GM23338 (cell line): ENCODE measurements at regions not wholly inside any gene's neighbourhood (a gene's known extent, or its start where the extent isn't known, plus 50 kb on each side); places are given as distances from the start of the nearest gene placed in this dataset.

Source experiments
- ATAC-seq: fragments of 200-7000 bp; cut with Tn5 transposase; 3 replicates; pipeline ENCODE4 v1.9.1; 2020
- DNase-seq: peaks from one replicate; pipeline ENCODE4 v3.0.0-alpha.2; 2015; ENCODE audit warnings: low spot score
- H2AFZ ChIP-seq: fragments of 200-600 bp; sonication (generic); 2 replicates; pipeline ENCODE4 v1.8.0; 2016; ENCODE audit warnings: antibody characterized with exemption, mild to moderate bottlenecking, moderate library complexity
- H3F3A ChIP-seq: fragments of 200-600 bp; sonication (generic); replicated peaks from 2 replicates; pipeline ENCODE4 v1.8.0; 2017; ENCODE audit warnings: antibody characterized with exemption, mixed run types, low read depth
- H3K27ac ChIP-seq: fragments of 200-600 bp; sonication (generic); 2 replicates; pipeline ENCODE4 v1.6.1; 2016; ENCODE audit warnings: low read depth
- H3K27me3 ChIP-seq: fragments of 200-600 bp; sonication (generic); 2 replicates; pipeline ENCODE4 v1.8.0; 2016; ENCODE audit warnings: mild to moderate bottlenecking, mixed run types, moderate library complexity; ENCODE audit not compliant: insufficient read depth
- H3K36me3 ChIP-seq: fragments of 200-600 bp; sonication (generic); 2 replicates; pipeline ENCODE4 v1.8.0; 2016; ENCODE audit warnings: mild to moderate bottlenecking; ENCODE audit not compliant: insufficient read depth
- H3K4me1 ChIP-seq: fragments of 200-600 bp; sonication (generic); 2 replicates; pipeline ENCODE4 v1.8.0; 2016; ENCODE audit warnings: mild to moderate bottlenecking, moderate library complexity; ENCODE audit not compliant: insufficient read depth
- H3K4me2 ChIP-seq: fragments of 200-600 bp; sonication (generic); 2 replicates; pipeline ENCODE4 v1.7.1; 2017; ENCODE audit warnings: mixed run types
- H3K4me3 ChIP-seq: fragments of 200-600 bp; sonication (generic); 2 replicates; pipeline ENCODE4 v1.6.1; 2016; ENCODE audit warnings: mixed run types
- H3K79me2 ChIP-seq: fragments of 200-600 bp; sonication (generic); replicated peaks from 2 replicates; pipeline ENCODE4 v1.8.0; 2017; ENCODE audit warnings: mild to moderate bottlenecking; ENCODE audit not compliant: insufficient read depth
- H3K9me2 ChIP-seq: fragments of 200-600 bp; sonication (generic); 2 replicates; pipeline ENCODE4 v1.8.0; 2017; ENCODE audit not compliant: insufficient read depth
- H4K20me1 ChIP-seq: fragments of 200-600 bp; sonication (generic); replicated peaks from 2 replicates; pipeline ENCODE4 v1.8.0; 2017; ENCODE audit warnings: mild to moderate bottlenecking; ENCODE audit not compliant: insufficient read depth
- H3K27ac Mint-ChIP-seq: 2 replicates; pipeline ENCODE4 v1.8.0; 2020; ENCODE audit warnings: inconsistent platforms, mild to moderate bottlenecking, moderate library complexity, mixed read lengths
- H3K27me3 Mint-ChIP-seq: 3 replicates; pipeline ENCODE4 v1.8.0; 2022; ENCODE audit warnings: low read depth, mild to moderate bottlenecking, moderate library complexity, mixed read lengths, inconsistent platforms; ENCODE audit not compliant: insufficient read depth, poor library complexity
- H3K36me3 Mint-ChIP-seq: 3 replicates; pipeline ENCODE4 v1.8.0; 2021; ENCODE audit warnings: low read depth, mild to moderate bottlenecking, inconsistent platforms, moderate library complexity, mixed read lengths
- H3K4me1 Mint-ChIP-seq: 3 replicates; pipeline ENCODE4 v1.8.0; 2020; ENCODE audit warnings: mild to moderate bottlenecking, inconsistent platforms, mixed read lengths
- H3K4me3 Mint-ChIP-seq: 3 replicates; pipeline ENCODE4 v1.8.0; 2021; ENCODE audit warnings: moderate library complexity, mild to moderate bottlenecking, inconsistent platforms, mixed read lengths
- H3K9me3 Mint-ChIP-seq: 3 replicates; pipeline ENCODE4 v1.8.0; 2020; ENCODE audit warnings: moderate library complexity, mild to moderate bottlenecking, inconsistent platforms, mixed read lengths
- CREB1 ChIP-seq: fragments of 250-450 bp; sonication (Bioruptor Pico); IDR thresholded peaks from 2 replicates; pipeline ENCODE4 v1.5.0; 2020; ENCODE audit warnings: low read depth, mild to moderate bottlenecking, moderate library complexity
- EZH2phosphoT487 ChIP-seq: fragments of 200-600 bp; sonication (generic); IDR thresholded peaks from one replicate; pipeline ENCODE4 v1.8.1; 2018; ENCODE audit warnings: antibody characterized with exemption; ENCODE audit not compliant: unreplicated experiment
- NANOG ChIP-seq: IDR thresholded peaks from 2 replicates; pipeline ENCODE4 v1.6.1; 2016; ENCODE audit warnings: antibody characterized with exemption, borderline replicate concordance
- POLR2AphosphoS5 ChIP-seq: IDR thresholded peaks from 2 replicates; pipeline ENCODE4 v1.6.1; 2016; ENCODE audit warnings: antibody characterized with exemption, low read depth
- STAT1 ChIP-seq: IDR thresholded peaks from one replicate; pipeline ENCODE4 v1.6.1; 2016; ENCODE audit warnings: antibody characterized with exemption; ENCODE audit not compliant: unreplicated experiment
- ZNF331 ChIP-seq: fragments of 250-450 bp; sonication (Bioruptor Pico); IDR thresholded peaks from 2 replicates; pipeline ENCODE4 v1.5.0; 2020; ENCODE audit warnings: low read depth, mild to moderate bottlenecking, moderate library complexity
- TF ChIP-seq, protein P1 (sequence below): fragments of 250-450 bp; sonication (Bioruptor Pico); IDR thresholded peaks from 2 replicates; pipeline ENCODE4 v1.5.0; 2020; ENCODE audit warnings: mild to moderate bottlenecking, moderate library complexity
- TF ChIP-seq, protein P2 (sequence below), 2 experiments: fragments of 200-600 bp in 1 of 2; sonication (generic) in 1 of 2; conservative IDR thresholded peaks; 2 replicates each; pipeline versions ENCODE4 v1.5.1 to v1.6.1; 2016 to 2017; ENCODE audit warnings: antibody characterized with exemption in 2 of 2, low read depth in 2 of 2, mild to moderate bottlenecking in 2 of 2, moderate library complexity in 1 of 2
- TF ChIP-seq, protein P3 (sequence below): IDR thresholded peaks from one replicate; pipeline ENCODE4 v1.6.1; 2018; ENCODE audit warnings: antibody characterized with exemption; ENCODE audit not compliant: unreplicated experiment
- TF ChIP-seq, protein P4 (sequence below): IDR thresholded peaks from 2 replicates; pipeline ENCODE4 v1.6.1; 2016; ENCODE audit warnings: antibody characterized with exemption

DNA sequence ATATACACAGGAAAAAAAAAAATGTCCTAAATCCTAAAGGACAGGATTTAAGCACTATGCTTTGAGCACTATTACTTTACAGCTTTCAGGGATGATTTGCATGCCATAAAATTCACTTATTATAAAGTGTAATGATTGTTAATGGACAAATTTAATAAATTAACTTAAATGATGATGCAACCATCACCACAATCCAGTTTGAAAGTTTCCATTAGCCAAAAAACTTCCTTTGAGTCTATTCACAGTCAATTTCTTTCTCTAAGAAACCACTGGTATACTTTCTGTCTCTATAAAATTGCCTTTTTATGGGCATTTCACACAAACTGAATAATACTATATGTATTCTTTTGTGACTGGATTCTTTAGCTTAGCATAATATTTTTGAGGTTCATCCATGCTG is 111.1 kb upstream of the RIOK3 start:
- no peaks in the 10 kb centered on the region for H4K20me1 ChIP-seq
- H3K4me3 ChIP-seq: no peak overlapping the region
- no peaks in the 10 kb centered on the region for H3K79me2 ChIP-seq
- H3K27me3 Mint-ChIP-seq: no peaks in the 10 kb centered on the region
- H2AFZ ChIP-seq: no peak overlapping the region
- no peaks in the 10 kb centered on the region for H3K4me1 ChIP-seq
- peaks cover 4% of the 10 kb centered on the region; the same call in 1 of the 2 replicates for H3K9me2 ChIP-seq
- no peak overlapping the region for H3K4me3 Mint-ChIP-seq
- H3K27ac ChIP-seq: no peak overlapping the region
- no peaks in the 10 kb centered on the region for H3K9me3 Mint-ChIP-seq
- no peak for DNase-seq
- H3K27me3 ChIP-seq: no peaks in the 10 kb centered on the region
- no peak for ATAC-seq
- no peaks in the 10 kb centered on the region for H3K4me1 Mint-ChIP-seq
- no peaks in the 10 kb centered on the region for H3K36me3 Mint-ChIP-seq
- no peak overlapping the region for H3K4me2 ChIP-seq
- no peaks in the 10 kb centered on the region for H3K36me3 ChIP-seq
- H3K27ac Mint-ChIP-seq: no peak overlapping the region
- no peaks in the 10 kb centered on the region for H3F3A ChIP-seq
- TF ChIP-seq EZH2phosphoT487: no peak

DNA sequence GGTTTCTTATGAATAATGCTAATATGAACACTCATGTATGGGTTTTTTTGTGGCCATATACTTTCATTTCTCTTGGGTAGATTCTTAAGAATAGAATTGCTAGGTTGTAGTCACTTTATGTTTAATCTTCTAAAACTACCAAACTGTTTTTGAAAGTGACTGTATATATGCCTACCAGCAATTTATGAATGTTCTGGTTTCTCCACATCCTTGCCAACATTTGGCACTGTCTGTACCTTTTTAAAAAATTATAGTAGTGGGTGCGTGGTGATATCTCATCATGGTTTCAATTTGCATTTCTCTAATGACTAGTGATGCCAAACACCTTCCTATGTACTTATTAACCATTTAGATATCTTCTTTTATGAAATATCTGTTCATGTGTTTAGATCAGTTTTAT is 110.6 kb upstream of the RIOK3 start:
- no peak overlapping the region for H2AFZ ChIP-seq
- H3F3A ChIP-seq: no peaks in the 10 kb centered on the region
- H3K9me2 ChIP-seq: peaks cover 1% of the 10 kb centered on the region; the same call in 1 of the 2 replicates
- Mint-ChIP-seq H3K9me3 (no peaks in the 10 kb centered on the region), H3K4me3 (no peak overlapping the region), H3K27me3 (no peaks in the 10 kb centered on the region), H3K4me1 (no peaks in the 10 kb centered on the region), H3K36me3 (no peaks in the 10 kb centered on the region), H3K27ac (no peak overlapping the region)
- H4K20me1 ChIP-seq: no peaks in the 10 kb centered on the region
- no peak overlapping the region for H3K4me3 ChIP-seq
- no peak for ATAC-seq
- H3K36me3 ChIP-seq: no peaks in the 10 kb centered on the region
- H3K4me2 ChIP-seq: no peak overlapping the region
- H3K79me2 ChIP-seq: no peaks in the 10 kb centered on the region
- H3K27me3 ChIP-seq: no peaks in the 10 kb centered on the region
- DNase-seq: no peak
- no peak overlapping the region for H3K27ac ChIP-seq
- no peaks in the 10 kb centered on the region for H3K4me1 ChIP-seq
- no peak for TF ChIP-seq ZNF331 (CRISPR knock-in tag)
- TF ChIP-seq, protein P1, sequence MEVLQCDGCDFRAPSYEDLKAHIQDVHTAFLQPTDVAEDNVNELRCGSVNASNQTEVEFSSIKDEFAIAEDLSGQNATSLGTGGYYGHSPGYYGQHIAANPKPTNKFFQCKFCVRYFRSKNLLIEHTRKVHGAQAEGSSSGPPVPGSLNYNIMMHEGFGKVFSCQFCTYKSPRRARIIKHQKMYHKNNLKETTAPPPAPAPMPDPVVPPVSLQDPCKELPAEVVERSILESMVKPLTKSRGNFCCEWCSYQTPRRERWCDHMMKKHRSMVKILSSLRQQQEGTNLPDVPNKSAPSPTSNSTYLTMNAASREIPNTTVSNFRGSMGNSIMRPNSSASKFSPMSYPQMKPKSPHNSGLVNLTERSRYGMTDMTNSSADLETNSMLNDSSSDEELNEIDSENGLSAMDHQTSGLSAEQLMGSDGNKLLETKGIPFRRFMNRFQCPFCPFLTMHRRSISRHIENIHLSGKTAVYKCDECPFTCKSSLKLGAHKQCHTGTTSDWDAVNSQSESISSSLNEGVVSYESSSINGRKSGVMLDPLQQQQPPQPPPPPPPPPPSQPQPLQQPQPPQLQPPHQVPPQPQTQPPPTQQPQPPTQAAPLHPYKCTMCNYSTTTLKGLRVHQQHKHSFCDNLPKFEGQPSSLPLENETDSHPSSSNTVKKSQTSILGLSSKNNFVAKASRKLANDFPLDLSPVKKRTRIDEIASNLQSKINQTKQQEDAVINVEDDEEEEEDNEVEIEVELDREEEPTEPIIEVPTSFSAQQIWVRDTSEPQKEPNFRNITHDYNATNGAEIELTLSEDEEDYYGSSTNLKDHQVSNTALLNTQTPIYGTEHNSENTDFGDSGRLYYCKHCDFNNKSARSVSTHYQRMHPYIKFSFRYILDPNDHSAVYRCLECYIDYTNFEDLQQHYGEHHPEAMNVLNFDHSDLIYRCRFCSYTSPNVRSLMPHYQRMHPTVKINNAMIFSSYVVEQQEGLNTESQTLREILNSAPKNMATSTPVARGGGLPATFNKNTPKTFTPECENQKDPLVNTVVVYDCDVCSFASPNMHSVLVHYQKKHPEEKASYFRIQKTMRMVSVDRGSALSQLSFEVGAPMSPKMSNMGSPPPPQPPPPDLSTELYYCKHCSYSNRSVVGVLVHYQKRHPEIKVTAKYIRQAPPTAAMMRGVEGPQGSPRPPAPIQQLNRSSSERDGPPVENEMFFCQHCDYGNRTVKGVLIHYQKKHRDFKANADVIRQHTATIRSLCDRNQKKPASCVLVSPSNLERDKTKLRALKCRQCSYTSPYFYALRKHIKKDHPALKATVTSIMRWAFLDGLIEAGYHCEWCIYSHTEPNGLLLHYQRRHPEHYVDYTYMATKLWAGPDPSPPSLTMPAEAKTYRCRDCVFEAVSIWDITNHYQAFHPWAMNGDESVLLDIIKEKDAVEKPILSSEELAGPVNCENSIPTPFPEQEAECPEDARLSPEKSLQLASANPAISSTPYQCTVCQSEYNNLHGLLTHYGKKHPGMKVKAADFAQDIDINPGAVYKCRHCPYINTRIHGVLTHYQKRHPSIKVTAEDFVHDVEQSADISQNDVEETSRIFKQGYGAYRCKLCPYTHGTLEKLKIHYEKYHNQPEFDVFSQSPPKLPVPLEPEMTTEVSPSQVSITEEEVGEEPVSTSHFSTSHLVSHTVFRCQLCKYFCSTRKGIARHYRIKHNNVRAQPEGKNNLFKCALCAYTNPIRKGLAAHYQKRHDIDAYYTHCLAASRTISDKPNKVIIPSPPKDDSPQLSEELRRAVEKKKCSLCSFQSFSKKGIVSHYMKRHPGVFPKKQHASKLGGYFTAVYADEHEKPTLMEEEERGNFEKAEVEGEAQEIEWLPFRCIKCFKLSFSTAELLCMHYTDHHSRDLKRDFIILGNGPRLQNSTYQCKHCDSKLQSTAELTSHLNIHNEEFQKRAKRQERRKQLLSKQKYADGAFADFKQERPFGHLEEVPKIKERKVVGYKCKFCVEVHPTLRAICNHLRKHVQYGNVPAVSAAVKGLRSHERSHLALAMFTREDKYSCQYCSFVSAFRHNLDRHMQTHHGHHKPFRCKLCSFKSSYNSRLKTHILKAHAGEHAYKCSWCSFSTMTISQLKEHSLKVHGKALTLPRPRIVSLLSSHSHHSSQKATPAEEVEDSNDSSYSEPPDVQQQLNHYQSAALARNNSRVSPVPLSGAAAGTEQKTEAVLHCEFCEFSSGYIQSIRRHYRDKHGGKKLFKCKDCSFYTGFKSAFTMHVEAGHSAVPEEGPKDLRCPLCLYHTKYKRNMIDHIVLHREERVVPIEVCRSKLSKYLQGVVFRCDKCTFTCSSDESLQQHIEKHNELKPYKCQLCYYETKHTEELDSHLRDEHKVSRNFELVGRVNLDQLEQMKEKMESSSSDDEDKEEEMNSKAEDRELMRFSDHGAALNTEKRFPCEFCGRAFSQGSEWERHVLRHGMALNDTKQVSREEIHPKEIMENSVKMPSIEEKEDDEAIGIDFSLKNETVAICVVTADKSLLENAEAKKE (CRISPR knock-in tag): no peak
- no peak for TF ChIP-seq CREB1 (CRISPR knock-in tag)
- TF ChIP-seq, protein P2, sequence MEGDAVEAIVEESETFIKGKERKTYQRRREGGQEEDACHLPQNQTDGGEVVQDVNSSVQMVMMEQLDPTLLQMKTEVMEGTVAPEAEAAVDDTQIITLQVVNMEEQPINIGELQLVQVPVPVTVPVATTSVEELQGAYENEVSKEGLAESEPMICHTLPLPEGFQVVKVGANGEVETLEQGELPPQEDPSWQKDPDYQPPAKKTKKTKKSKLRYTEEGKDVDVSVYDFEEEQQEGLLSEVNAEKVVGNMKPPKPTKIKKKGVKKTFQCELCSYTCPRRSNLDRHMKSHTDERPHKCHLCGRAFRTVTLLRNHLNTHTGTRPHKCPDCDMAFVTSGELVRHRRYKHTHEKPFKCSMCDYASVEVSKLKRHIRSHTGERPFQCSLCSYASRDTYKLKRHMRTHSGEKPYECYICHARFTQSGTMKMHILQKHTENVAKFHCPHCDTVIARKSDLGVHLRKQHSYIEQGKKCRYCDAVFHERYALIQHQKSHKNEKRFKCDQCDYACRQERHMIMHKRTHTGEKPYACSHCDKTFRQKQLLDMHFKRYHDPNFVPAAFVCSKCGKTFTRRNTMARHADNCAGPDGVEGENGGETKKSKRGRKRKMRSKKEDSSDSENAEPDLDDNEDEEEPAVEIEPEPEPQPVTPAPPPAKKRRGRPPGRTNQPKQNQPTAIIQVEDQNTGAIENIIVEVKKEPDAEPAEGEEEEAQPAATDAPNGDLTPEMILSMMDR (conservative IDR thresholded peaks at IDR 0.05; ENCODE audit: low read depth in 2 of 2): no peak
- no peak for TF ChIP-seq NANOG
- no peak for TF ChIP-seq EZH2phosphoT487
- no peak for TF ChIP-seq POLR2AphosphoS5
- TF ChIP-seq, protein P3, sequence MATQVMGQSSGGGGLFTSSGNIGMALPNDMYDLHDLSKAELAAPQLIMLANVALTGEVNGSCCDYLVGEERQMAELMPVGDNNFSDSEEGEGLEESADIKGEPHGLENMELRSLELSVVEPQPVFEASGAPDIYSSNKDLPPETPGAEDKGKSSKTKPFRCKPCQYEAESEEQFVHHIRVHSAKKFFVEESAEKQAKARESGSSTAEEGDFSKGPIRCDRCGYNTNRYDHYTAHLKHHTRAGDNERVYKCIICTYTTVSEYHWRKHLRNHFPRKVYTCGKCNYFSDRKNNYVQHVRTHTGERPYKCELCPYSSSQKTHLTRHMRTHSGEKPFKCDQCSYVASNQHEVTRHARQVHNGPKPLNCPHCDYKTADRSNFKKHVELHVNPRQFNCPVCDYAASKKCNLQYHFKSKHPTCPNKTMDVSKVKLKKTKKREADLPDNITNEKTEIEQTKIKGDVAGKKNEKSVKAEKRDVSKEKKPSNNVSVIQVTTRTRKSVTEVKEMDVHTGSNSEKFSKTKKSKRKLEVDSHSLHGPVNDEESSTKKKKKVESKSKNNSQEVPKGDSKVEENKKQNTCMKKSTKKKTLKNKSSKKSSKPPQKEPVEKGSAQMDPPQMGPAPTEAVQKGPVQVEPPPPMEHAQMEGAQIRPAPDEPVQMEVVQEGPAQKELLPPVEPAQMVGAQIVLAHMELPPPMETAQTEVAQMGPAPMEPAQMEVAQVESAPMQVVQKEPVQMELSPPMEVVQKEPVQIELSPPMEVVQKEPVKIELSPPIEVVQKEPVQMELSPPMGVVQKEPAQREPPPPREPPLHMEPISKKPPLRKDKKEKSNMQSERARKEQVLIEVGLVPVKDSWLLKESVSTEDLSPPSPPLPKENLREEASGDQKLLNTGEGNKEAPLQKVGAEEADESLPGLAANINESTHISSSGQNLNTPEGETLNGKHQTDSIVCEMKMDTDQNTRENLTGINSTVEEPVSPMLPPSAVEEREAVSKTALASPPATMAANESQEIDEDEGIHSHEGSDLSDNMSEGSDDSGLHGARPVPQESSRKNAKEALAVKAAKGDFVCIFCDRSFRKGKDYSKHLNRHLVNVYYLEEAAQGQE: no peak
- no peak for TF ChIP-seq STAT1
- TF ChIP-seq, protein P4, sequence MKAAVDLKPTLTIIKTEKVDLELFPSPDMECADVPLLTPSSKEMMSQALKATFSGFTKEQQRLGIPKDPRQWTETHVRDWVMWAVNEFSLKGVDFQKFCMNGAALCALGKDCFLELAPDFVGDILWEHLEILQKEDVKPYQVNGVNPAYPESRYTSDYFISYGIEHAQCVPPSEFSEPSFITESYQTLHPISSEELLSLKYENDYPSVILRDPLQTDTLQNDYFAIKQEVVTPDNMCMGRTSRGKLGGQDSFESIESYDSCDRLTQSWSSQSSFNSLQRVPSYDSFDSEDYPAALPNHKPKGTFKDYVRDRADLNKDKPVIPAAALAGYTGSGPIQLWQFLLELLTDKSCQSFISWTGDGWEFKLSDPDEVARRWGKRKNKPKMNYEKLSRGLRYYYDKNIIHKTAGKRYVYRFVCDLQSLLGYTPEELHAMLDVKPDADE: no peak
